Lower lobe of right lung (tissue), 2 donors: ENCODE measurements at regions not wholly inside any gene's neighbourhood (a gene's known extent, or its start where the extent isn't known, plus 50 kb on each side); places are given as distances from the start of the nearest gene placed in this dataset.

Experiments
- ATAC-seq, 2 donors: fragments of 200-7000 bp; cut with Tn5 transposase; one replicate each; pipeline ENCODE4 v1.9.1; 2020 to 2022; ENCODE audit warnings: mild to moderate bottlenecking in 2 of 2, moderate library complexity in 2 of 2
- DNase-seq: peaks from one replicate; pipeline ENCODE4 v3.0.0-alpha.2; 2020
- H3K27ac ChIP-seq: fragments of 200-600 bp; one replicate; pipeline ENCODE4 v1.8.0; 2022
- H3K27me3 ChIP-seq: fragments of 200-600 bp; one replicate; pipeline ENCODE4 v1.8.0; 2022; ENCODE audit warnings: low read depth
- H3K36me3 ChIP-seq: fragments of 200-600 bp; one replicate; pipeline ENCODE4 v1.8.0; 2022; ENCODE audit warnings: mild to moderate bottlenecking
- H3K4me1 ChIP-seq: fragments of 200-600 bp; one replicate; pipeline ENCODE4 v1.8.0; 2022
- H3K4me3 ChIP-seq: fragments of 200-600 bp; one replicate; pipeline ENCODE4 v1.8.0; 2022; ENCODE audit warnings: mild to moderate bottlenecking
- H3K9me3 ChIP-seq: fragments of 200-600 bp; one replicate; pipeline ENCODE4 v1.8.0; 2022
- intact Hi-C: fragments of 100-400 bp; cut with DNase I; formaldehyde crosslinking; loops from one replicate; pipeline ENCODE4 v1.11.0; 2022
- TF ChIP-seq, protein P1 (sequence below): fragments of 200-600 bp; IDR thresholded peaks from one replicate; pipeline ENCODE4 v1.8.0; 2022; ENCODE audit warnings: antibody characterized with exemption, mild to moderate bottlenecking
- donor health status: DM: no; HTN: yes; CAD: no; lungs with severe emphysema.

DNA sequence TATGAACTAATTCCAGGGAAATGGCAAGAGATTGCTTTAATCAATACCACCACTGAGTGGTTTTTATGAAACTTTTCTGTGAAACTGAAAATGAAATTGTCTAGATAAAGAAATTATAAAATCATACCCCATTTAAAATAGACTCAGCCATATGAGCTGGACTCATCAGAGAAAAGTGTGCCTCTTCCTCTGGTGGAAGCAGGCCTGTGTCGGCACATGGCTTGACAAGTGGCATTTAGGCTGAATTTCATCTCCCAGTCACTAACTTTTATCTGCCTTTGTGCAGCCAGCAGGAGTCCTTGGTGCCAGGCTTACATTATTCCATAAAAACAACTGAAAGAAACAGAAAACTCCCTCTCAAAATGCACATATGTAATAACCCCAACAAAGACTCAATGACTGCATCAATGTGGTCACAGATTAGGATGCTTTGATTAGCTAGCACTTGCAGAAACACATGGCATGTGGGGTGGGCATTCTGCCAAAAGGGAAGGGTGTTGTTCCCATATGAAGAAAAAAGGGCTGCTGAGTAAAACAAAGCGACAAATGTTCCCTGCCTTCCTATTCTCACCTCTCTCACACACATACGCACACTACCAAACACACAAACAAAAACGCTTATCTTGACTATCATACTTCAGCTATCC lies 232.3 kb downstream of the PABPC4L start:
- DNase-seq (no peak), ATAC-seq (no peak)
- Histone ChIP-seq H3K4me3 (no peak overlapping the region), H3K27ac (no peak overlapping the region), H3K36me3 (no peaks in the 10 kb centered on the region), H3K4me1 (no peaks in the 10 kb centered on the region), H3K9me3 (peaks cover 8% of the 10 kb centered on the region), H3K27me3 (no peaks in the 10 kb centered on the region)
- intact Hi-C loops: no loop called here
- TF ChIP-seq, protein P1, sequence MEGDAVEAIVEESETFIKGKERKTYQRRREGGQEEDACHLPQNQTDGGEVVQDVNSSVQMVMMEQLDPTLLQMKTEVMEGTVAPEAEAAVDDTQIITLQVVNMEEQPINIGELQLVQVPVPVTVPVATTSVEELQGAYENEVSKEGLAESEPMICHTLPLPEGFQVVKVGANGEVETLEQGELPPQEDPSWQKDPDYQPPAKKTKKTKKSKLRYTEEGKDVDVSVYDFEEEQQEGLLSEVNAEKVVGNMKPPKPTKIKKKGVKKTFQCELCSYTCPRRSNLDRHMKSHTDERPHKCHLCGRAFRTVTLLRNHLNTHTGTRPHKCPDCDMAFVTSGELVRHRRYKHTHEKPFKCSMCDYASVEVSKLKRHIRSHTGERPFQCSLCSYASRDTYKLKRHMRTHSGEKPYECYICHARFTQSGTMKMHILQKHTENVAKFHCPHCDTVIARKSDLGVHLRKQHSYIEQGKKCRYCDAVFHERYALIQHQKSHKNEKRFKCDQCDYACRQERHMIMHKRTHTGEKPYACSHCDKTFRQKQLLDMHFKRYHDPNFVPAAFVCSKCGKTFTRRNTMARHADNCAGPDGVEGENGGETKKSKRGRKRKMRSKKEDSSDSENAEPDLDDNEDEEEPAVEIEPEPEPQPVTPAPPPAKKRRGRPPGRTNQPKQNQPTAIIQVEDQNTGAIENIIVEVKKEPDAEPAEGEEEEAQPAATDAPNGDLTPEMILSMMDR: no peak

DNA sequence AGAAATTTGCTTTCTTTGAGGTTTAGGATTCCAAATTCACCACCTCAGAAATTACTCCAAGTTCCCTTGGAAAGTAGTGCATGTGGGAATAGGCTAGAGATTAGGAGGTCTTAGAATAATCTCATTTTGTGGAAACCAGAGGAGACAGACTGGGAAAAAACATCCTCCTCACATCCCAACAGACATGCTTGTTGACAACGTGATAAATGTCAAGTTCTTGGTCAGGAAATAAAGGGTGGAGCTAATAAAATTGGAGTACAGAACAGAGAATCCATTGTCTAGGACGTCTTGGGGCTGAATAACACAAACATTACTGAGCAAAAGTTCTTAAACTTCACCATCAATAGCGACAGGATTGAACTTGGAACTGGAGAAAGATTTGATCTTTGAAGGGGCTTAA lies 233.4 kb downstream of the PABPC4L start:
- ATAC-seq: no peak
- H3K4me3 ChIP-seq: no peak overlapping the region
- intact Hi-C loops: no loop called here
- H3K9me3 ChIP-seq: peaks cover 8% of the 10 kb centered on the region
- no peak for DNase-seq
- no peaks in the 10 kb centered on the region for H3K4me1 ChIP-seq
- H3K27ac ChIP-seq: no peak overlapping the region
- H3K27me3 ChIP-seq: no peaks in the 10 kb centered on the region
- TF ChIP-seq, protein P1: no peak
- no peaks in the 10 kb centered on the region for H3K36me3 ChIP-seq

DNA sequence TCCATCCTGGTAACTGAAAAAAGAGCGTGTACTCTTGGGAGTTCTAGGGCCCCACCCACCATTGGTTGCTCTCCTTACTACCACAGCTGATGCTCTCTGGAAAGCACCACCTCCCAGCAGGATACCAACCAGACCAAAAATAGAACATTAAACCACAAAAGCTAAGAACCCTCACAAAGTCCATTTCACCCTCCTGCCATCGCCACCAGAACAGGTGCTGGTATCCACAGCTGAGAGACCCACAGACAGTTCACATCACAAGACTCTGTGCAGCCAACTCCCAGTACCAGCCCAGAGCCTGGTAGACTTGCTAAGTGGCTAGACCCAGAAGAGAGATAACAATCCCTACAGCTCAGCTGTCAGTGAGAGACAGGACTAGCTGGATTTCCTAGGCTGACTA lies 240.6 kb downstream of the PABPC4L start:
- Histone ChIP-seq H3K27ac (no peak overlapping the region), H3K27me3 (no peaks in the 10 kb centered on the region), H3K4me3 (no peak overlapping the region), H3K36me3 (no peaks in the 10 kb centered on the region), H3K4me1 (no peaks in the 10 kb centered on the region), H3K9me3 (peaks cover 8% of the 10 kb centered on the region)
- TF ChIP-seq, protein P1: no peak
- intact Hi-C loops: no loop called here
- DNase-seq (no peak), ATAC-seq (no peak)

DNA sequence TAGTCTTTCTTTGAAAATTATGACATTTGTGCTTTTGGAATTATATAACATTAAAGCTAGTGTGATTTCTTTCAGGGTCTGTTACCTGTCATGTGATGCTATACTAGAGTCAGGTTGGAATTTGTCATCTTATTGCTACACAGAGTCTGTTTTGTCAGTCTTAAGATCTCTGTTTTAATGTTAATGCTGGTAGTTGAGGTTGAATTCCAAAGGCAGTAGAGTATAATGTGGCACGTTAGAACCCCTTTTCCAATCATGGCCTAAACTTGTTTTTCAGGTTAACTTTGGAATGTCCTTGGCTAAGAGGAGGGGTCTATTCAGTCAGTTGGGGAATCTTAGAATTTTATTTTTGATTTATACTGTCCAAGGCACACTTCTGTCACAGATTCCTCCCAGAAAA lies 258.5 kb downstream of the PABPC4L start:
- H3K36me3 ChIP-seq: no peaks in the 10 kb centered on the region
- TF ChIP-seq, protein P1: no peak
- intact Hi-C loops: no loop called here

DNA sequence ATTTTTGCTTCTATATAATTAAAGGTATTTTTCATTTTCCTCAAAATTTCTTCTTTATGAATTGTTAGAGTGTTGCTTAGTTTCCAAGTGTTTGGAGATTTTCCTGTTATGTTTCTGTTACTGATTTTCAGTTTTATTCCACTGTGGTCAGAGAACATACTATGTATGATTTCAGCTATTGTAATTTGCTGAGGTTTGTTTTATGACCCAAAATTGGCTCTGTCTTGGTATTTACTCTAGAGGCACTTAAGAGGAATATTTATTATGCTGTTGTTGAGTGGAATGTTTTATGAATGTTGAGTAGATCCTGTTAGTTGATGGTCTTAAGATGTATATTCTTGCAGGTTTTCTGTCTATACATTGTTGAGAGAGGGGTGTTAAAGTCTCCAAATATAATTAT lies 263.5 kb downstream of the PABPC4L start:
- DNase-seq (no peak), ATAC-seq (no peak)
- TF ChIP-seq, protein P1: no peak
- Histone ChIP-seq H3K9me3 (no peaks in the 10 kb centered on the region), H3K36me3 (no peaks in the 10 kb centered on the region), H3K4me3 (no peak overlapping the region), H3K27ac (no peak overlapping the region), H3K27me3 (no peaks in the 10 kb centered on the region), H3K4me1 (no peaks in the 10 kb centered on the region)
- intact Hi-C loops: no loop called here

More for the DNA sequence above, 258.5 kb downstream of the PABPC4L start:
- H3K27me3 ChIP-seq: no peaks in the 10 kb centered on the region
- H3K27ac ChIP-seq: no peak overlapping the region
- no peaks in the 10 kb centered on the region for H3K4me1 ChIP-seq
- no peaks in the 10 kb centered on the region for H3K9me3 ChIP-seq
- no peak for DNase-seq
- no peak for ATAC-seq
- H3K4me3 ChIP-seq: no peak overlapping the region
